ENCODE measurements at regions not wholly inside any gene's neighbourhood (a gene's known extent, or its start where the extent isn't known, plus 50 kb on each side); places are given as distances from the start of the nearest gene placed in this dataset.

GRCh38 chrX:13099121-13099520, 54.7 kb upstream of the FAM9C start:
- no peak for DNase-seq

GRCh38 chrX:13096728-13097127, 52.3 kb upstream of the FAM9C start:
- DNase-seq = no peak

GRCh38 chrX:13094828-13095341, 50.5 kb upstream of the FAM9C start:
- DNase-seq = no peak

- DNase-seq = no peak
Measured at GRCh38 chrX:13094374-13094773, 50.0 kb upstream of the FAM9C start.
